WERI-Rb-1 (cell line): ENCODE measurements at regions not wholly inside any gene's neighbourhood (a gene's known extent, or its start where the extent isn't known, plus 50 kb on each side); places are given as distances from the start of the nearest gene placed in this dataset.

Source experiments
- DNase-seq: peaks from one replicate; pipeline ENCODE4 v3.0.0-alpha.2; 2020
- H3K27ac ChIP-seq: fragments of 250-450 bp; sonication (Bioruptor Pico); 2 replicates; pipeline ENCODE4 v1.5.1; 2020; ENCODE audit warnings: mild to moderate bottlenecking, moderate library complexity
- H3K27me3 ChIP-seq: fragments of 250-450 bp; sonication (Bioruptor Pico); 2 replicates; pipeline ENCODE4 v1.5.1; 2021; ENCODE audit warnings: mild to moderate bottlenecking, low read depth, moderate library complexity; ENCODE audit not compliant: insufficient read depth, severe bottlenecking
- H3K36me3 ChIP-seq: fragments of 250-450 bp; sonication (Bioruptor Pico); 2 replicates; pipeline ENCODE4 v1.5.1; 2020; ENCODE audit warnings: mild to moderate bottlenecking, moderate library complexity
- H3K4me3 ChIP-seq: 2 replicates; pipeline ENCODE4 v1.5.1; 2011; ENCODE audit warnings: low read depth, mild to moderate bottlenecking, control low read depth, low read length
- H3K9me3 ChIP-seq: fragments of 250-450 bp; sonication (Bioruptor Pico); 2 replicates; pipeline ENCODE4 v1.5.1; 2021; ENCODE audit warnings: mild to moderate bottlenecking, moderate library complexity; ENCODE audit not compliant: severe bottlenecking
- TF ChIP-seq, protein P1 (sequence below): IDR thresholded peaks from 2 replicates; pipeline ENCODE4 v1.5.1; 2011; ENCODE audit warnings: low read depth, mild to moderate bottlenecking, control low read depth, inconsistent platforms, low read length

DNA sequence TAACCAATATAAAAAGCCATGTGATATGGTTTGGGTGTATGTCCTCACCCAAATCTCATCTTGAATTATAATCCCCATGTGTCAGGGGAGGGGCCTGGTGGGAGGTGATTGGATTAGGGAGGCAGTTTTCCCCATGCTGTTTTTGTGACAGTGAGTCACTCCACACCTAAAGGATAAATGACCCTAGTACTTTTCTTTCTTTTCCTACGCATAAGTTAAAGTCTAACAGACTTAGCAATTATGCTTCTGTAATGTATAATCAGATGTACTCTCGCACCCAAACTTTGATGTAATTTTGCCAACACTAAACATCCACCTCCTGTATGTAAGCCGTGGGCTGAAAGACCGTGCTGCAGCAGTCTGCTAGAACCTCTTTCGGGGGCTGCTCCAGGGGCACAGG is 97.2 kb upstream of the DSEL start:
- Histone ChIP-seq H3K4me3 (no peak overlapping the region), H3K9me3 (no peaks in the 10 kb centered on the region), H3K27me3 (no peaks in the 10 kb centered on the region), H3K36me3 (no peaks in the 10 kb centered on the region), H3K27ac (no peak overlapping the region)
- TF ChIP-seq, protein P1, sequence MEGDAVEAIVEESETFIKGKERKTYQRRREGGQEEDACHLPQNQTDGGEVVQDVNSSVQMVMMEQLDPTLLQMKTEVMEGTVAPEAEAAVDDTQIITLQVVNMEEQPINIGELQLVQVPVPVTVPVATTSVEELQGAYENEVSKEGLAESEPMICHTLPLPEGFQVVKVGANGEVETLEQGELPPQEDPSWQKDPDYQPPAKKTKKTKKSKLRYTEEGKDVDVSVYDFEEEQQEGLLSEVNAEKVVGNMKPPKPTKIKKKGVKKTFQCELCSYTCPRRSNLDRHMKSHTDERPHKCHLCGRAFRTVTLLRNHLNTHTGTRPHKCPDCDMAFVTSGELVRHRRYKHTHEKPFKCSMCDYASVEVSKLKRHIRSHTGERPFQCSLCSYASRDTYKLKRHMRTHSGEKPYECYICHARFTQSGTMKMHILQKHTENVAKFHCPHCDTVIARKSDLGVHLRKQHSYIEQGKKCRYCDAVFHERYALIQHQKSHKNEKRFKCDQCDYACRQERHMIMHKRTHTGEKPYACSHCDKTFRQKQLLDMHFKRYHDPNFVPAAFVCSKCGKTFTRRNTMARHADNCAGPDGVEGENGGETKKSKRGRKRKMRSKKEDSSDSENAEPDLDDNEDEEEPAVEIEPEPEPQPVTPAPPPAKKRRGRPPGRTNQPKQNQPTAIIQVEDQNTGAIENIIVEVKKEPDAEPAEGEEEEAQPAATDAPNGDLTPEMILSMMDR, result no peak
- no peak for DNase-seq

DNA sequence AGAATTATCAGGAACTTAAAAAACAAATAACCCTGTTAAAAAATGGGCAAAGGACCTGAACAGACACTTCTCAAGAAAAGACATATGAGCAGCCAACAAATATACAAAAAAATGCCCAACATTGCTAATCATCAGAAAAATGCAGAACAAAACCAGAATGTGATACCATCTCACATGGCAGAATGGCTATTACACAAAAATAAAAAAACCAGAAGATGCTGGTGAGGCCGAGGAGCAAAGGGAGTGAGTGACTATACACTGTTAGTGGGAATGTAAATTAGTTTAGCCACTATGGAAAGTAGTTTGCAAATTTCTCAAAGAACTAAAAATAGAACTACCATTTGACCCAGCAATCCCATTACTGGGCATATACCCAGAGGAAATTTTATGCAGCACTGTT is 95.8 kb upstream of the DSEL start:
- DNase-seq, result no peak
- Histone ChIP-seq H3K27ac (no peak overlapping the region), H3K27me3 (no peaks in the 10 kb centered on the region), H3K36me3 (no peaks in the 10 kb centered on the region), H3K9me3 (no peaks in the 10 kb centered on the region), H3K4me3 (no peak overlapping the region)
- TF ChIP-seq, protein P1, result no peak

DNA sequence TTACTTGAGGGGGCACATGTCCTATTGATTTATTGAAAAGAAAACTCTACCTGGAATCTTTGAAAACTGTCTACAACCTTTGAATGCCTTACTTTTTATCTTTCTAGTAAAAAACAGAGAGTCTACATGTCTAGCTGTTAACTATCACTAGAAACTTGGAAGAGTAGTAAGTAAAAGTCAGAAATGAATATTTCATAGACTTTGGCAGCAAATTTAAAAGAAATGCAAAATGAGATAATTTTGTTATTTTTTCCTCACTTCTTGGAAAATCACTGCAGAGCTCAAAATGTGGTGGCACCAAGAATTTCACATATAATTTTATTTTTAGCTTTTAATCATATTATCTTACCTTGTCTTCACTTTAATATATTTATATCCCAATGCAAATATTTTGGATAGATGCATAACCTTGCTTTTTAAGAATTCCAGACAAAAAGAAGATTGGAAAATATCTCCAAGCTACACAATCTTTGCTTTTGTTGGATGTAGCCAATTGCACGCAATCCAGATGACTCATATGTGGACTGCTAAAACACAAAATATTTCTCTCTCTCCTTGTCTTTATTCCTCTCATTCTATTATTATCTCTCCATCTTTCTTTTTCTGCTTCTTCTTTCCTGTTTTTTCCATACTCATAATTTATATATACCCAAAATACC is 92.2 kb upstream of the DSEL start:
- H3K27ac ChIP-seq, result no peak overlapping the region
- H3K4me3 ChIP-seq, result no peak overlapping the region
- no peaks in the 10 kb centered on the region for H3K9me3 ChIP-seq
- no peak for DNase-seq
- no peaks in the 10 kb centered on the region for H3K36me3 ChIP-seq
- H3K27me3 ChIP-seq, result no peaks in the 10 kb centered on the region
- TF ChIP-seq, protein P1, result no peak

DNA sequence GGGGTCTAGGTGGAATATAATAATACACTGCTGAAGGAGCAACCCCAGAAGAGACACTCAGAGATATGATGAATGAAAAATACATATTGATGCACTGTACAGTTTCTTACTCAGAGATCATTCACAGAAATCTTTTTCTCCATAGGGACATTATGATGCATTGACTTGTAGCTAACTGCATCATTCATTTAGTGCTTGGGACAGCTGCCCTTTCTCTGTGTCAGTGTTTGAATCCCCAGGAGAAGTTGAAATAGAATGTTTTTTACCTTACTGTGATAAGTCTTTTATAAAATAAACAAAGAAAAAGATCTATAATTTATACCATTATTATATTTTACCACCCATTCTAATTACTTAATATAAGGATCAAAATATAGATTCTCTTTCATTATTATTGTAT is 91.7 kb upstream of the DSEL start:
- no peak for DNase-seq
- TF ChIP-seq, protein P1, result no peak
- H3K27ac ChIP-seq, result no peak overlapping the region

DNA sequence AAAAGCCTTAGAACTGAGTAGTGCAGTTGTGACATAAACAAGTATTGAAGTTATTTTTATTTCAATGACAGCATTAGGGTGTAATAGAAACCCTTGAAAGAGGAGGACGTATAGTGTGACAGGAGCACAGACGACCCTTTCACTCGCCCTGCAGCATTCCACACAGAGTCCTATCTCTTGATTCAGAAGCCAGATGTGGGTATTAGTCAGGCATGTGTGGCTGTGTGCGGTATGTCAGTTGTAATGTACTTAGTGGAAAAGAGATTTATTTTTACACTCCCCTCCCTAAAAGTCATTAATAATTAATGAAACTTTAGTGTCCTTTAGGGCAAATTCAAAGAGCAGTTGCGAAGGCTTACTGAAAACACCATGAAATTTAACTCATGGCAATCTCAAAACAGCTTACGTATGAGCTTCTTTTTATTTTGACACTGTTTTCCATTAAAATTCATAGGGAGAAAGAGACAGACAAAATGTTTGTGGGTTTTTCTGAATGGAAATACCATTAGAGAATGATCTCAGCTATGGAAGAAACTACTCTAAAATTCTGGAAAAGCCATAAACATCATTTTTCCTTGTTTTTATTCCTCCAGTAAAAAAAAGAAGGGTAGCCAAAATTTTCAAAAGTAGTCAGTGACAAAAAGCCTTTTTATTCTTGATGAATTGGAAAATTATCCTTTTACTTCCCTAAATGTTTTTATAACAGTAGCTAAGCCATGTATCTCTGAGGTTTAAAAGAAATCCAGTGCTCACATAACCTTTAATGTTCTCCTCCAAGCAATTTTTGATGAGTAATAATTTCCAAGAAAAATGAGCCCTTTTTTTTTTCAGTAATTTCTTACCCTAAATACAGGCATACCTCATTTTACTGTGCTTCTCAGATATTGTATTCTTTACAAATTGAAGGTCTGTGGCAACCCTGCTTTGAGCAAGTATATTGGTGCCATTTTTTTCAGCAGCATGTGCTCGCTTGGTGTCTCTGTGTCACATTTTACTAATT is 84.0 kb upstream of the DSEL start:
- no peak for DNase-seq
- Histone ChIP-seq H3K36me3 (no peaks in the 10 kb centered on the region), H3K4me3 (no peak overlapping the region), H3K27me3 (no peaks in the 10 kb centered on the region), H3K27ac (no peak overlapping the region), H3K9me3 (no peaks in the 10 kb centered on the region)
- TF ChIP-seq, protein P1, result no peak

More for the DNA sequence above, 91.7 kb upstream of the DSEL start:
- H3K4me3 ChIP-seq, result no peak overlapping the region
- no peaks in the 10 kb centered on the region for H3K9me3 ChIP-seq
- no peaks in the 10 kb centered on the region for H3K27me3 ChIP-seq
- H3K36me3 ChIP-seq, result no peaks in the 10 kb centered on the region
